Left colon (tissue), 2 donors: ENCODE measurements at regions not wholly inside any gene's neighbourhood (a gene's known extent, or its start where the extent isn't known, plus 50 kb on each side); places are given as distances from the start of the nearest gene placed in this dataset.

ENCODE experiments used
- ATAC-seq: fragments of 200-7000 bp; cut with Tn5 transposase; one replicate; pipeline ENCODE4 v1.9.1; 2020; ENCODE audit warnings: mild to moderate bottlenecking, moderate library complexity
- DNase-seq, 2 donors: peaks; one replicate each; pipeline ENCODE4 v3.0.0-alpha.2; 2020
- intact Hi-C, 2 donors: fragments of 100-400 bp; cut with DNase I in 1 of 2; cut with micrococcal nuclease in 1 of 2; formaldehyde crosslinking; loops; one replicate each; pipeline versions ENCODE4 v1.11.2 to v1.14.0; 2022; cut with DNase I, micrococcal nuclease
- donor health status: DM: no; HTN: no; CAD: no.
- donor health status: DM: yes; HTN: yes; CAD: no.

DNA sequence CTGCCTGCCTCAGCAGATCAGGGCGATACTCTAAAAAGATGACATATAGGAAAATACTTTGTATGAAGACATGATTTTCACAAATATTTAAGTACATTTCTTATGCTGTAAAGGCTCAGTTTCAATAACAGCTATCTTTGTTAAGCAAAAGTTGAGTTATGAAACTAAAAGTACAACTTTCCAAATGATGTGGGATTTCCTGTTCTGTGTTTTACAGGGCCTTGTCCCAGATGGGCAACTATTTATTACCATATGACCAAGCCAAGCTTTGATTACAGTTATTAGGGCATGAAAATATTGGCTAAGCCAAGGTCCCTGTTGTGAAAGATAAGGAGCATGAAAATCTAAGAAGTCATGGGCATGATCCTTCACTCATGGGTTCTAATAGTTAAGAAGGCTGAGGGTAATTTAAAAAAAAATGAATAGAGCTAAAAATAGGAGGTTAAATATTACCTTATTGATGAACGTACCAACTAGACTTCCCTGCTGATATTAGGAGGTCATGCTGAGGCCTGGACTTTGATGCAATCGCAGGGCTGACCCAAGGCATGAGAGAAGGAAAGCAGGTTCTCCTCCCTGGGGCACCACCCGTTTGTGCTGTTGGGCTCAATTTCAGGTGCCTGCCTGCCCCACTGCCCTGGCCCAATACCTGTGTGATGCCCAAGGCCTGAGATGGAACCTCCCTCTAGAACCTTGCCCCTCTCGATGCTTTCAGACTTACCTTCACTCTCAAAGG lies 294.4 kb upstream of the PRDM1 start:
- ATAC-seq: no peak
- DNase-seq: no peak
- intact Hi-C loops: no loop called here

DNA sequence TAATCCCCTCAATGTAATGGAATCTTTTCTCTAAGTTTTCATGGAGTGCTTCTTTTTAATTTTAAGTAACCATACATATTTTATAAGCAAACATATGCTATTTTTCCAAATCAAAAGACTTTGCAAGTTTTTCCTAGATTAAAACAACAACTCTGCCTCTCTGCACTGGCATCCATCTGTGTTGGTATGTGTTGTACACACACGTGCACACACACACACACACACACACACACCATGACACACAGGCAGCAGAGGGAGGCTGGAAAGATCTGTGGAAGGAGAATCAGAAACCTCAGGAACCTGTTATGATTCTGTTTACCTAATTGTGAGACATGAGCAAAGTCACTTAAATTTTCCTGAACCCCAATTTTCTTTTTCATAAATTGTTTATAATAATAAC lies 295.0 kb upstream of the PRDM1 start:
- intact Hi-C loops: no loop called here
- ATAC-seq (no peak), DNase-seq (no peak)

DNA sequence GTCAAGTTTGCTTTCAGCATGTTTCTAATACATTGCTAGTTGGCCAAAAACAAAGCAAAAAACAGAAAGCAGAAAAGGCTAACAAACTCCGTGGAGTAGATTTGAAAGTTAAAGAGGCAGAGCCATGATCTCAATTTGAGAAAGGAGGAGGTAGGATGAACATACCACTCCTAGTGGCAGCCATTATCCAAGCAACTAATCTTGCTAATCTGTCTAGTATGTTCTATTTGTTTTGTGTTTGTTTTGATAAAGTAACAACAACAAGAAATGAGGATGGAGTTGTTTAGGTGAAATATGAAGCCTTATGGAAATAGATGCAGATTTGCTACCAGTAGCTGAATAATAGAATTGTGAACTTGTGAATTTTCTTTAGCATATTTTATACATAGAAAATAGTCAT lies 295.5 kb upstream of the PRDM1 start:
- intact Hi-C loops: no loop called here
- ATAC-seq (no peak), DNase-seq (no peak)

DNA sequence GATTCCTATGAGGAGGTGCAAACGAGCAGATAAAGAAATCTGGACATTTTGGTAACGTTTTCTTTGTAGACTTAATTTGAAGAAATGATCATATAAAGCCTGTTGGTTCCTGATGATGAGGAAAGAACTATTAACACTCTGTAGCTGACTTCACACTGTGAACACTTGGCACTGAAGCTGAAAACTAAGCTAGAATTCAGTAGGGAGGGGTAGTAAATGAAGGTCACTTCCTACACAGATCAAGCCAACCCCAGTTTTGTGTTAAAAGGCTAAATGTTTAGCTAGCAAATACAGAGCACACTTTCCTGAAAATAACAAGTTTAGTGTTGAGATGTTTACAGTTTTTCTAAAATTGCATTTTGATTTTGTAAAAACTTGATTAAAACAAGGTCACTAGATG lies 296.2 kb upstream of the PRDM1 start:
- intact Hi-C loops: no loop called here

DNA sequence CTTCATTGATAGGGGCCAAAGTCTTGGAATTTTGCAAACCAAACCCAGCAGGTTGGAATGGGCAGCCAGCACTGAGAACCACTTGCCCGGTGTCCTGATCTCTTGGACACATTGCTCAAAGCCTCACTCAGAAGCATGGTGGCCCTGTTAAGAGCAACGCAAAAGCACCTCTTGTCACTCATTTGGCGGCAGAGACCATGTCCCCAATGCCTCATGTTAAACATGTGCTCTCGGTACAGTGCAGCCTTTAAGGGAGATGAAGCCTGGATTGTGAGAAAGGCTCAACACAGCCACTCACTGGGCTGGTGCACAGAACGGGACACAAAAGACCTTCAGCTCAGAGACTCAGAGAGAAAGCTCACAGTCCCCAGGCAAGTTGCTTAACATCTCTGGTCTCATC lies 298.4 kb upstream of the PRDM1 start:
- DNase-seq (no peak), ATAC-seq (no peak)
- intact Hi-C loops: no loop called here

More for the DNA sequence above, 296.2 kb upstream of the PRDM1 start:
- ATAC-seq: no peak
- DNase-seq: no peak

DNA sequence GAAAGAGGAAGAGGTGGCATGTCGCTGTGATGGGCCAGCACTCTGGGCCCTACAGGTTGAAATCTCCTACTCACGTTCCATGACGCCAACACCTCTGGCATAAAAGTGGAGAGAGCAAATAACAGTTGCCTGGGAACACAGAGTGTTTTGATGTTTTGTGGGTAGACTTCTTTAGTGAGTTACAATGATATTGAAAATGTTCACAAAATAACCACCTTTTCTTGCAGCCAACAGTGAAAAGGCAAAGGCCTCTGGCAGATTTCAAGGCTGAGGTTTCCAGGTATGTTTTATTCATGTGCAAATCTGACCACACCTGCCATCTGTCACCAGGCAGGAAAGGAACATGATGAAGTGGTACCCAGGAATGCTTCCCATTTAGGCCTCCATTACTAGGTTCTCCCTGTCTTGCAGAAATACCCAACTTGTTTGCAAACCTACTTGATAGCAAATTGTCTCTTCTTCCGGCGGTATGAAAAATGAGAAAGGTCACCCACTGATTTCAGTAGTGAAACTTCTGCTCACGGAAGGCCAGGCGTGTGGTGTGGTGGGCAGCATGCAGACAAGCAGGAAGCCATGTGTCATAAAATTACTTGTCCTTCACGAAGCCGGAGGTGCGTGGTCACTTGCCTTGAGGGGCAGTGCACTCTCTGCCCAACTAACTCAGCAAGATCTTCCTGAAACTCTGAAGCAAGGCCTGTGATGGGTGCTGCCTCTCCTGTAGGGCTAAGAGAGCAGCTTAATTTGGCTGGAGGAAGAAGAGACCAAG lies 299.1 kb upstream of the PRDM1 start:
- intact Hi-C loops: no loop called here
- DNase-seq (no peak), ATAC-seq (no peak)

DNA sequence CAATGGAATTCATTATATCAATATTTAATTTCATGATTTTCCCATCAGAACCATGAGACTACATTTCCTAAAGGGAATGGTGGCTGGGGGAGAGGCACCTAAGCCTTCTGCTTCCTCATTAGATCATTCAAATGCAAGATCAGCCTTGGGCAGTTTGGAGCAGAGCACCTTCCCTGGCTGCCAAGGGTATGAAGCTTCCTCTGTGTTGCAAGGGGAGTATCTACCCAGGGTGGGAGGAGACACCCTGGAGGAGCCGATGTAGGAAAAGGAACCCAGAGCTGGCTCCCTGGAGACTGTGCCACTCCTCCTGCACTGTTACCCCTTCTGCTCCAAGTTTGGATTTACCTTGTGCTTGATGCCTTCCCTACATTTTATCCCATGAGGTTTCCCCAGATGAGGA lies 299.7 kb upstream of the PRDM1 start:
- ATAC-seq (no peak), DNase-seq (no peak)
- intact Hi-C loops: no loop called here

DNA sequence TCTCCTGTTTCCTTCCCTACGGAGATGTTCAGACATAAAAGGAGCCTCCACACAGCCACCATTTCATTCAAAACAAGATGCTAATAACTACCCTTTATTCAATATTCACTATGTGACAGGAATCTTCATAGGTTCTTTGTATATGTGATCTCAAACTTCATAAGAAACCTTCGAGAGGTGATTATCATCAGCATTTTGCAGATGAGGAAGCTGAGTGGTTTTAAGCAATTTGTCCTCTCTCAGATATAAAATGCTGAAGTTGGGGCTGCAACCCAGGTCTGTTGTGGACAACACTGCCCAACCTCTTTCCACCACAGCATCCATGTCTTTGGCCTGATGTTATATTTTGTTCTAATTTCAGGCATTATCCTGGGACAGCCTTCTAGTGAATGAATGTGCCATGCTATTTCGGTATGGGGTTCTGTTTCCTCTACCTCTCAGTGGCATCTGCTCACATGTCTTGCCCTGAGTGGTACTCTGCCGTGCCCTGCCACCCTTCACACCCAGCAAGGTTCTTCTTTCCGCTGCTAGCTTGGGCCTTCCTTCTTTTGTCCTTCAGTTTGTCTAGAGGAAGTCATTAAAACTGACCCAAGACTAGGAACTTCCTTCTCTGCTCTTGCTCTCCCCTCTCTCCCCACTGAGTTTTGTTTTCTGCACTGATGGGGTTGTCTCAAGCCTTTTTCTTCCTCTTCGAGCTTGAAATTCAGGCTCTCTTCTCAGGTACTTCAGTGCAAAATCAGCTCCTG lies 300.9 kb upstream of the PRDM1 start:
- DNase-seq (no peak), ATAC-seq (no peak)
- intact Hi-C loops: no loop called here

DNA sequence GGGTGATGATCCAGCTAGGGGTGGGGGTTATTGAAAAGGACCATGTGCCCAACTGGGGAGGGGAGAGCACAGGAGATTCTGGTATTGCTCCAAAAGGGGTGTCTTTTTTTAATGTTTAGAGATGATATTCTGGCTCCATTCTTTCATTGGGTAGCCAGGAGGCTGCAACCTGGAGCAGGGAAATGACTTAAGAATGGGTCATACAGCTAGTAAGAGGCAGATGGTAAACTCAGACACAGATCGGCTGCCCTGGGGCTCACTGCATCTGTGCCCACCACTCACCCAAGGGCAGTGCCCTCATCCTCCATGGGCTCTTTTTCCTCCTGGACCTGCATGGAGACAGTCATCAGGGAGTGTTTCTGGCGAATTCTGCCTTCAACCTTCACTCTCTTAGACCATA lies 302.0 kb upstream of the PRDM1 start:
- intact Hi-C loops: no loop called here
- no peak for DNase-seq
- ATAC-seq: no peak

DNA sequence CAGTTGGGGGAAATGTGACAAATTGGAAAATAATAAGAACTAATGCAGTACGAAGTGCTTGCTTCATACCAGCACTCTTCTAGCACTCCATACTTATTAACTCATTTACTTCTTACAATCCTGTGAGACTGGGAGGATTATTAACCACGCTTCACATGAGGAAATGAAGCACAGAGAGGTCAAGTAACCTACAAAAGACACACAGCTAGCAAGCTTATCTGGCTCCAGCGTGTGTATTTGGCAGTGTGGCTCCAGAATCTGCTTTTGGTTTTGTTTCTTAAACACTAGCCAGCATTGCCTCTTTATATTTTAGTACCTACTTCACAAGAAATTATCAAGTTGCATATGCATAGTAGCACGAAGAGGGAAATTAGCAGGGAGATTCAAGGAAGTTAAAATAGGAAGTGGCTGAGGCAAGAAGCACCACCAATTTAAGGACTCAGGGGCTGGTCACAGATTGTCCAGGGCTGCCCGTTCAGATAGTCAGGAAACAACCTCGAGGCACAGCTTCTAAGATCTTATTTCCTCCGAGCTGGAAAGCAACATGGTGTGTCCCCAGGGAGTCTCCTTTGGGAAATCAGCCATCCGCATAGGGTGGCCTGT lies 302.7 kb upstream of the PRDM1 start:
- ATAC-seq (no peak), DNase-seq (no peak)
- intact Hi-C loops: no loop called here

DNA sequence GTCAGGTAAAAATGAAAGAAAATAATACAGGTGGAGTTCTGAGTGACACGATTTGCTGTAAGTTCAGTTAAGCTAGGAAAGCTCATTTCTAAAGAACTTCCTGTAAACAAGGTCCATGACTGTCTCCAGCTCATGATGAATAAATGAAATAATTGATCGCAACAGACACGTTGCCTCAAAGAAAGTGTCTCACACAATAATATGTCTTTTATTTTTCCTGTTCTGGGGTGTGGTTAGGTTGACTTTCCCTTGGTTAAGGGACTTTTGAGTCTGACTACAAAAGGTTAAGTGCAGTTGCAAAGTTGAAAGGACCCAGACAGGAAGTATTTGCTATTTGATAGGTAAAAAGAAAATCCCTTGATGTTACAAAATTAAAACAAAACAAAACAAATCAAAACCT lies 304.2 kb upstream of the PRDM1 start:
- ATAC-seq (no peak), DNase-seq (no peak)
- intact Hi-C loops: no loop called here

DNA sequence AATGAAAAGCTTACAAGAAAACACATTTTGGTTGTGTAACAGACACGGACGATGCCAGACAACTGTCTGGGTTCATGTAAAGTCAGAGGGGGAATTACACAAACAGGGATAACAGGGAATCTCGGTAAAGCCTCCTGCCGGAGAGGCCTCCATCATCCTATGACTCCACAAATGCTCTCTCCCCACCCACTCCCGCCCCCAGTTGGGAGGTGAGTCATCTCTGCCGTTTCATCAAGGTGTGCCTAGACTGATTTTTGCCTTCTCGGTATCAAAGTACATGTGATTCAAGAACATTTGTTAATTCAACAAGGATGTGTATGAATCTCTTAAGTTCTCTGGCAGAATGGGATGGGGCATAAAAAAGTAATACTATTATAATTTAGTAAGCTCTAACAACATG lies 304.9 kb upstream of the PRDM1 start:
- ATAC-seq (peak; percentile 39), DNase-seq (no peak)
- intact Hi-C loops: no loop called here

DNA sequence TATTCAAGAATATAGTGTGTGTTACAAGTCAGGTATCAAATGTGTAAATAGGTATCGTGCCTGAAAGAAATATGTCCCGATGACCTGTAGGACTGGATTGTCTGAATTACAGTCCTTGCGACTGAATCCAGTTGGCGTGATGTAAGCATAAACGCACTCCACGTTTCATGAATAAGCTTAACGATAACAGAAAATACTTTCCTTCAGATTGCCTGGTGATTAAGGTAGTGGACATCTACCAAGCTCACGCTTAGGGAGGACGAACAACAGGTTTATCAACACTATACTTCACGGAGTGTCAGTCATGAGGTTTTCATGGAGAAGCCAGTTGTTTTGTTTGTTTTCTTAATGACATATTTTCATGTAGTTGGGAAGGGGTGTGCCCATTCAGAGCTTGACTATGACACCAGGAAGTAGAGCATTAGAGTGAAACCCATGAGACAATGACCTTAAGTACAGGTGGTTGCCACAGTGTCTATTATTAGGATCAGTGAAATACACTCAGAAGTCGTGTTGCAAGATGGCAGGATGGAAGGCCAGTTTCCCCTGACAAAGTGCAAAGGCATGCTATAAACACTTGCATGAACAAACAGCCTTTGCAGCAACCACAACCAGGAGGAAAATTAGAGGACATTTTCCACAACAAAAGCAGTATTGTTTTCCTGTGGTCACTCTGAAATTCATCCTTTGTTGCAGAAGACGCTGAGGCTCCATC lies 305.8 kb upstream of the PRDM1 start:
- intact Hi-C loops: no loop called here
- peak; percentile 25 for ATAC-seq
- DNase-seq: no peak

DNA sequence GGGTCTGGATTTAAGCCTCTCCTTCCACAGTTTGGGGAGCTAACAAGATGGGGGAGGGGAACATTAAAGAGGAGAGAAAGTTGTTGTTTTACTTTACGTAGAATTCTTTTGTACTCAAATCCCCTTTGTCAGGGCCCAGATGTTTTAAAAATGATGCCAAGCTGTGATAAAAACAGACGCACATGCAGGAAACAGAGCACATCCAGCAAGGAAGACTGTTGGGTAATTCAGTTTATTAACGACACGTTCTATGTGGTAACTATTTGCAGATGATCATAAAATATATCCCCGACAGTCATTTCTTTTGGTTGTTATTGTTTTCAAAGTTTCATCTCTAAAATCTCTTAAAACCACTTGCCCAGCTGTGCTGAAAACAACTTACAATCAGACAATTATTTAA lies 307.0 kb upstream of the PRDM1 start:
- DNase-seq (no peak), ATAC-seq (no peak)
- intact Hi-C loops: no loop called here

DNA sequence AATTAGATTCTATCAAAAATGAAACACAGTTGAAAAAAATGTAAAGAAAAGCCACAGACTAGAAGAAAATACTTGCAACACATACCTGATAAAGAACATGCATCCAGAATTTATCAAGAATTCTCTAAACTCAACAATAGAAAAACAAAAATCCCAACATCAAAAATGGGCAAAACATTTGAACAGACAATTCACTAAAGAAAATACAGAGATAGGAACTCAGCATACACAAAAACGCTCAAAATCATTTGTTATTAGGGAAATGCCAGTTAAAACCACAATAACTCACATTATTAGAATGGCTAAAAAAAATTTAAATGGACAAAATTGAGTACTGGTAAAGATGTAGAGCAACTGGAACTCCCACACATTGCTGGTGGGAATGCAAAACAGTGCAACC lies 311.0 kb upstream of the PRDM1 start:
- DNase-seq (no peak), ATAC-seq (no peak)
- intact Hi-C loops: no loop called here

DNA sequence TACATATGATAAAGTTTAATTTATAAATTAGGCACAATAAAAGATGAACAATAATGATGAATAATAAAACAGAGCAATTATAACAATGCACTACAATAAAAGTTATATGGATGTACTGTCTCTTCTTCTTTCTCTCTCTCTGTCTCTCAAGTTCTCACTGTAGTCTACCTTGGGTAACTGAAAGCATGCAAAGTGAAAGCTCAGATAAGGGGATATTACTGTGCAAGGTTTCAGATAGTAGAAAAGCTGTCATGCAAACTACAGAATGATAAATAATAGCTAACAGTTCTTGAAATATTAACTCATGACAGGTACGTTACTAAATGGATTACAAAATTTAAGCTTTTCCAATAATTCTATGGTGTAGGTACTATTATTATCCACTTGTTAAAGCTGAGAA lies 311.9 kb upstream of the PRDM1 start:
- intact Hi-C loops: no loop called here
- DNase-seq (no peak), ATAC-seq (no peak)

DNA sequence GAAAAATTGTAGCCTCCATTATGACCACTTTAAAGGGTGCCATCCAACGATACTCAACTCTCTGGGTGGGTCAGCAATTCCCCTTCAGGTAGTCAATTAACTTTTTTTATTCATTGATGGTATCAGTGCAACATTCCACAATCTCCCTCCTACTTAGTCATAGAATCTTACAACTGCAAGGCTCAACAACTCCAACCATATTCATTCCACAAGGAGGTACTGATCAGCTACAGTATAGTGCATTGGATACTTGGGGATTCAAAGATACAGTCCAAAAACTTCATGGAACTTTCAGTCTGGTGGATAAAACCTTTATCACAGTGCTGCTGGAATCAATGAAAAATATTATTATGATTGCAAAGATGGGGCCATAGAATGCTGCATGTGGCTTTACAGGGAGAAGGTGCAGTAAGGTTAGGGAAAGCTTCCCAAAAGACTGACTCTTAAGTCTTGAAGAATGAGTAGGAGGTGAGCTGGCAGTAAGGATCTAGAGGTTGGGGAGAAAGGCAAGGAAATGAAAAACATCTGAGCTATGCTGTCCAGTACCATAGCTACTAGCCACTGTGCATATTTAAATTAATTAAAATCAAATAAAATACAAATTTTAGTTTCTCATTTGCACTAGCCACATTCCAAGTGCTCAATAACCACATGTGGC lies 314.7 kb upstream of the PRDM1 start:
- DNase-seq: no peak
- no peak for ATAC-seq
- intact Hi-C loops: no loop called here

DNA sequence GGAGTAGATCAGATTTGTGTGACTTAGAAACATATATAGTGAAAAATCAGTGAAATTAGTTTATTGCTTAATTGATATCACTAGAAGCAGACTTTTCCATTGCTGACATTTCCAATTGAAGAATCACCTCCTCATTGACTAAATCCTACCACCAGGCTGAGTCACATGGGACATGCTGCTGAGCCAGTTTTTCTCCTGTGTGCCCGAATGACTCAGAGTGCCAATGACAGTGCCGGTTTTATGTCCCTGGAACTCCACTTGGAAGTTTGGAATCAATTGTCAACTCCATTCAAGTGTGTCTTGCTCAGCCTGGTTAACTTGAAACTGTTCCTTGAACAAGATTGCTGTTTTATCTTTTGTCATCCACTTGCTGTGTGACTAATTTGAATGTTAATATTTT lies 316.1 kb upstream of the PRDM1 start:
- DNase-seq (no peak), ATAC-seq (no peak)
- intact Hi-C loops: no loop called here

DNA sequence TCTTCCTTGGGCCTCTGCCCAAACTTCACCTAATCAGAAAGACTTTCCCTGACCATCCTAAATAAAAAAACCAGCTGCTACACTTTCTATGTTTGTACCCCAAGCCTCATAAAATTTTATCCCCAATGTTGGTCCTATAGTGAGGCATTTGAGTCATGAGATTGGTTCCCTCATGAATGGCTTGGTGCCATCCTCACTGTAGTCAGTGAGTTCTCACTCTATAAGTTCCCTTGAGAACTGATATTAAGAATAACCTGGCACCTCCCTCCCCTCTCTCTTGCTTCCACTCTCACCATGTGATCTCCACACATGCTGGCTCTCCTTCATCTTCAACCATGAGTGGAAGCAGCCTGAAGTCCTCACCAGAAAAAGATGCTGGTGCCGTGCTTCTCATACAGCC lies 316.9 kb upstream of the PRDM1 start:
- intact Hi-C loops: no loop called here
- ATAC-seq: no peak
- no peak for DNase-seq
